OCI-LY1 (cell line): ENCODE measurements at regions not wholly inside any gene's neighbourhood (a gene's known extent, or its start where the extent isn't known, plus 50 kb on each side); places are given as distances from the start of the nearest gene placed in this dataset.

Experiments
- H2AFZ ChIP-seq: fragments of 200-600 bp; sonication (generic), shearing (Covaris generic); 2 replicates; pipeline ENCODE4 v1.6.0; 2014; ENCODE audit warnings: antibody characterized with exemption, mild to moderate bottlenecking, low read length
- H3F3A ChIP-seq: fragments of 200-600 bp; sonication (generic), shearing (Covaris generic); 2 replicates; pipeline ENCODE4 v1.6.0; 2014; ENCODE audit warnings: mild to moderate bottlenecking, antibody characterized with exemption, low read length, moderate library complexity; ENCODE audit not compliant: insufficient read depth
- H3K27ac ChIP-seq: fragments of 200-600 bp; sonication (generic); 2 replicates; pipeline ENCODE4 v1.5.1; 2014; ENCODE audit warnings: low read length, mixed run types, mild to moderate bottlenecking, low read depth; ENCODE audit not compliant: poor library complexity, severe bottlenecking
- H3K27me3 ChIP-seq: fragments of 200-600 bp; sonication (generic); 2 replicates; pipeline ENCODE4 v1.6.0; 2014; ENCODE audit warnings: antibody characterized with exemption, mild to moderate bottlenecking, low read length, moderate library complexity; ENCODE audit not compliant: insufficient read depth
- H3K36me3 ChIP-seq: fragments of 200-600 bp; sonication (generic); 2 replicates; pipeline ENCODE4 v1.6.1; 2014; ENCODE audit warnings: mild to moderate bottlenecking, antibody characterized with exemption, low read length, moderate library complexity, mixed read lengths; ENCODE audit not compliant: insufficient read depth
- H3K4me1 ChIP-seq: fragments of 200-600 bp; sonication (generic); 2 replicates; pipeline ENCODE4 v1.5.1; 2014; ENCODE audit warnings: mild to moderate bottlenecking, low read length, moderate library complexity; ENCODE audit not compliant: insufficient read depth, severe bottlenecking
- H3K4me2 ChIP-seq: fragments of 200-600 bp; sonication (generic), shearing (Covaris generic); 2 replicates; pipeline ENCODE4 v1.6.1; 2014; ENCODE audit warnings: low read length
- H3K4me3 ChIP-seq: fragments of 200-600 bp; sonication (generic); 2 replicates; pipeline ENCODE4 v1.5.1; 2014; ENCODE audit warnings: low read length, low read depth, mild to moderate bottlenecking, mixed read lengths; ENCODE audit not compliant: poor library complexity, severe bottlenecking
- H3K79me2 ChIP-seq: fragments of 200-600 bp; shearing (Covaris generic); 2 replicates; pipeline ENCODE4 v1.6.1; 2016; ENCODE audit warnings: mixed run types, low read length, mixed read lengths; ENCODE audit not compliant: insufficient read depth
- H3K9ac ChIP-seq: fragments of 200-600 bp; sonication (generic), shearing (Covaris generic); 2 replicates; pipeline ENCODE4 v1.6.1; 2014; ENCODE audit warnings: mild to moderate bottlenecking, low read length, mixed read lengths
- H3K9me2 ChIP-seq: fragments of 200-600 bp; sonication (generic), shearing (Covaris generic); 2 replicates; pipeline ENCODE4 v1.6.1; 2014; ENCODE audit warnings: low read depth, mild to moderate bottlenecking, low read length, mixed read lengths
- H3K9me3 ChIP-seq: fragments of 200-600 bp; shearing (Covaris generic); 2 replicates; pipeline ENCODE4 v1.6.1; 2014; ENCODE audit warnings: low read length, mixed read lengths
- H4K20me1 ChIP-seq: fragments of 200-600 bp; sonication (generic), shearing (Covaris generic); 2 replicates; pipeline ENCODE4 v1.6.0; 2016; ENCODE audit warnings: mild to moderate bottlenecking, low read length; ENCODE audit not compliant: insufficient read depth
- CTCF ChIP-seq: fragments of 200-600 bp; sonication (generic), shearing (Covaris generic); IDR thresholded peaks from 2 replicates; pipeline ENCODE4 v1.5.1; 2017; ENCODE audit warnings: mild to moderate bottlenecking, antibody characterized with exemption, low read length, moderate library complexity, mixed read lengths
- EZH2 ChIP-seq: fragments of 200-600 bp; sonication (generic), shearing (Covaris generic); IDR thresholded peaks from 2 replicates; pipeline ENCODE4 v1.8.0; 2017; ENCODE audit warnings: borderline replicate concordance, mixed run types, mild to moderate bottlenecking, antibody characterized with exemption, low read length, moderate library complexity, mixed read lengths

GRCh38 chr5:13412040-13412595 lies 532.4 kb downstream of the DNAH5 start:
- no peaks in the 10 kb centered on the region for H3K79me2 ChIP-seq
- H2AFZ ChIP-seq: no peak overlapping the region
- no peak overlapping the region for H3K4me2 ChIP-seq
- no peaks in the 10 kb centered on the region for H3K4me1 ChIP-seq
- H3K27me3 ChIP-seq: no peaks in the 10 kb centered on the region
- H3K9me2 ChIP-seq: no peaks in the 10 kb centered on the region
- no peak overlapping the region for H3K4me3 ChIP-seq
- no peaks in the 10 kb centered on the region for H3F3A ChIP-seq
- H3K36me3 ChIP-seq: no peaks in the 10 kb centered on the region
- H3K9ac ChIP-seq: no peak overlapping the region
- TF ChIP-seq CTCF (no peak), EZH2 (no peak)
- H3K27ac ChIP-seq: no peak overlapping the region
- no peaks in the 10 kb centered on the region for H3K9me3 ChIP-seq
- no peaks in the 10 kb centered on the region for H4K20me1 ChIP-seq

- Histone ChIP-seq H3K36me3 (no peaks in the 10 kb centered on the region), H3K4me1 (no peaks in the 10 kb centered on the region), H3K4me3 (no peak overlapping the region), H3K9ac (no peak overlapping the region), H2AFZ (no peak overlapping the region), H3F3A (no peaks in the 10 kb centered on the region), H3K9me3 (no peaks in the 10 kb centered on the region), H3K27ac (no peak overlapping the region), H3K9me2 (no peaks in the 10 kb centered on the region), H4K20me1 (no peaks in the 10 kb centered on the region), H3K4me2 (no peak overlapping the region), H3K79me2 (no peaks in the 10 kb centered on the region), H3K27me3 (no peaks in the 10 kb centered on the region)
- no peak for TF ChIP-seq CTCF
- TF ChIP-seq EZH2: no peak
Measured at GRCh38 chr5:13408616-13409015, 535.9 kb downstream of the DNAH5 start.

GRCh38 chr5:13403351-13403750 lies 541.1 kb downstream of the DNAH5 start:
- Histone ChIP-seq H4K20me1 (no peaks in the 10 kb centered on the region), H3K4me2 (no peak overlapping the region), H3K27me3 (no peaks in the 10 kb centered on the region), H3K79me2 (no peaks in the 10 kb centered on the region), H3K4me3 (no peak overlapping the region), H2AFZ (no peak overlapping the region), H3K9me3 (no peaks in the 10 kb centered on the region), H3K36me3 (no peaks in the 10 kb centered on the region), H3K9me2 (no peaks in the 10 kb centered on the region), H3K27ac (no peak overlapping the region), H3K9ac (no peak overlapping the region), H3K4me1 (no peaks in the 10 kb centered on the region), H3F3A (no peaks in the 10 kb centered on the region)
- no peak for TF ChIP-seq CTCF
- TF ChIP-seq EZH2: no peak
